ENCODE measurements at regions not wholly inside any gene's neighbourhood (a gene's known extent, or its start where the extent isn't known, plus 50 kb on each side); places are given as distances from the start of the nearest gene placed in this dataset.

DNA sequence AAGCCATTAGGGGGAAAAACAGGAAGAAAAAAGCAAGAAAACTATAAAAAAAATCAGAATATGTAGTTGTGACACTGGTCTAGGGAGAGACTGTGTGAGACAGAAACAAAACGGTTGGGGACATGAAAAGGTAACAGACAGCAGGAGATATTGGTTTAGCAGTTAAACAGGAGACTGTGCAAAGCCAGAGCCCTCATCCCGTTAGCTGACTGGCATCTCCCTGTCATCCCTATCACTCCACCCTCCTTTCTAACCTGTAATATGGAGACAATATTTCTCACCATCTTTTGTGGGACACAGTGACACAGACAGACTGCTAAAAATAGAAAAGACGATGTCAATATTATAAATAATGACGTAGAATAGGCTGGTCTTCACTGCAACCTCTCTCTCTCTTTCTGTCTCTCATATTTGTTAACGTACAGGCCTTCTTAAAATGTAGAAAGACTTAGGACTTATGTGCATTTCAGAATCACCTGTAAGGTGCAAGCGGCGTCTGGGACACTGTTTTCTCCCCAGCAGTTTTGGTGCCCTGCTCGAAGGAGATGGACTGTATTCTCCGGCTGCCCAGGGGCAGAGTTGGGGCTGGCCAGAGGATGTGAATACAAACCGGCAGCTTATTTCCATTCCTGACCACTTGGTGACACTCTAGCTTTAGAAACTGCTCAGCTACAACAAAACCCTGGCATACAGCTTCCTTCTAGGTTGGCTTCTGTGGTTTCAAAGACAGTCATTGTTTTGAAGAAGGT, 190.6 kb downstream of the MAT2B start:
- no peak for DNase-seq
- H3K27ac ChIP-seq = no peak overlapping the region
- TF ChIP-seq, protein P1, sequence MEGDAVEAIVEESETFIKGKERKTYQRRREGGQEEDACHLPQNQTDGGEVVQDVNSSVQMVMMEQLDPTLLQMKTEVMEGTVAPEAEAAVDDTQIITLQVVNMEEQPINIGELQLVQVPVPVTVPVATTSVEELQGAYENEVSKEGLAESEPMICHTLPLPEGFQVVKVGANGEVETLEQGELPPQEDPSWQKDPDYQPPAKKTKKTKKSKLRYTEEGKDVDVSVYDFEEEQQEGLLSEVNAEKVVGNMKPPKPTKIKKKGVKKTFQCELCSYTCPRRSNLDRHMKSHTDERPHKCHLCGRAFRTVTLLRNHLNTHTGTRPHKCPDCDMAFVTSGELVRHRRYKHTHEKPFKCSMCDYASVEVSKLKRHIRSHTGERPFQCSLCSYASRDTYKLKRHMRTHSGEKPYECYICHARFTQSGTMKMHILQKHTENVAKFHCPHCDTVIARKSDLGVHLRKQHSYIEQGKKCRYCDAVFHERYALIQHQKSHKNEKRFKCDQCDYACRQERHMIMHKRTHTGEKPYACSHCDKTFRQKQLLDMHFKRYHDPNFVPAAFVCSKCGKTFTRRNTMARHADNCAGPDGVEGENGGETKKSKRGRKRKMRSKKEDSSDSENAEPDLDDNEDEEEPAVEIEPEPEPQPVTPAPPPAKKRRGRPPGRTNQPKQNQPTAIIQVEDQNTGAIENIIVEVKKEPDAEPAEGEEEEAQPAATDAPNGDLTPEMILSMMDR (IDR thresholded peaks at IDR 0.05) = peak in 1 of 2 experiments; percentile 25

DNA sequence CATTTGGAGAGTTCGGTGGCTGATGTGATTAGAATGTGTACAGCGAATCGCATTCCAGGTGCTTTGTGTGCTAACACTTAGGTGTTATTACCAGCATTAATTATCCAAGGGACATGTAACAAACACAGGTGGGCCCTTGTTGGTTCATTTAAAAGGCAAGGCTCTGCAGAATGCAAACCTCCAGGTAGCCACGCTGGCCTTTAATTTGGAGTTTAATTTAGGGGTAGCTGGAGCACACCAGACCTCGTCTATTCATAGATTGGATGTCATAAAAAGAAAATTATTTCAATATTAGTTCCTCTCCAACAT, 191.1 kb downstream of the MAT2B start:
- intact Hi-C loops (cut with DNase I; ENCODE audit: low total_unique reads) = no loop called here

More for the DNA sequence above, 190.6 kb downstream of the MAT2B start:
- Histone ChIP-seq H3K27me3 (peaks cover 0 to 4% of the 10 kb centered on the region in 2 donors), H3K36me3 (no peaks in the 10 kb centered on the region), H3K9me3 (no peaks in the 10 kb centered on the region), H3K4me1 (no peaks in the 10 kb centered on the region), H3K4me3 (no peak overlapping the region)
- intact Hi-C loops (cut with DNase I; ENCODE audit: low total_unique reads) = no loop called here

DNA sequence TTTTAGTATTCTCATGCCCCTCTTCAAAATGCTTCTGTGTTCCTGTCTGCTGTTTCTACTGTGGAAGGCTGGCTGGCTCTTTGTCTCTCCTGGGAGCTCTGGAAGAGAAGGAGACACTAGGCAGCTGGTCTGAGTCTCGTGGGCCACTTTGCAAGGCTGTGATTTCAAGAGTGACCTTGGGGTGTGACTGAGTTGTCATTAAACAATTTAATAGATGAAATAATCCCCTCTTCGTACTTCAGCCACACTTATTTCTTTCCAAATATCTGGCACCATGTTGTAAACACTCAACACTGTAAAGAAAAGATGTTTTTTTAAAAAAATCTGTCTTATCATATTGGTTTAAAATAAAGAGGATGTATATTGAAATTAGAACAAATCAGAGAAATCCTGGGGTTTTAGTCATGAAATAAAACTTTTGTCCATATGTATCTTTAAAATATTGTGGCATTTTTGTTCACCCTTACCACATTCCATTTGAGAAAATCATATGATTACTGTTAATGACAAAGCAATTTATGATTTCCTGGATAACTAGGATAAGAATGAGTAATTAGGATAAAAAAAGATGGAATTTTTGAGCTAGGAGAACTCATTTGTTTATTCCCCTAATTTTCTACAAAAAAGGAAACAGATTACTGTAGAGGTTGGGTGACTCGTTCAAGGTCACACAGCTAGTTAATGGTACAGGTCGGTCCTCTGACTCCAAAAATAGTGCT, 200.8 kb downstream of the MAT2B start:
- no peaks in the 10 kb centered on the region for H3K4me1 ChIP-seq
- DNase-seq = no peak

More for the DNA sequence above, 191.1 kb downstream of the MAT2B start:
- Histone ChIP-seq H3K4me3 (no peak overlapping the region), H3K4me1 (no peaks in the 10 kb centered on the region), H3K27ac (no peak overlapping the region), H3K27me3 (peaks cover 0 to 4% of the 10 kb centered on the region in 2 donors), H3K36me3 (no peaks in the 10 kb centered on the region), H3K9me3 (no peaks in the 10 kb centered on the region)
- DNase-seq = no peak
- TF ChIP-seq, protein P1 (IDR thresholded peaks at IDR 0.05) = no peak

DNA sequence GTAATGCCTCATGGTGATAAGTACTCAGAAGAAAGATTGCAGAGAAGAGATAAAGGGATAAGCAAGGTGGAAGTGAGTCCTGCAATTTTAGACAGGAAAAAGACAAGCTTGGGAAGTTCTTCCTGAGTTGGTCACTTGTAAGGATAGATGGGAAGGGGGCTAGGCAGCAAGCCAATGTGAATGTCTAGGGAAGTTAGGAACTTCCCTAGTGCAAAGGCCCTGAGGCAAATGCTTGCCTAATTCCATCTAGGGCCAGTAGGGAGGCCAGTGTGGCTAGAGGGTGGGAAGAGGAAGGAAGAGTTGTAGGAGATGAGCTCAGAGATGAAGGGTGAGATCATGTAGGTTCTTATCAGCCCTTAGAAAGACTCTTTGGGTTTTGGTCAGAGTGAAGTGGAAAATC, 206.6 kb downstream of the MAT2B start:
- TF ChIP-seq, protein P1 (IDR thresholded peaks at IDR 0.05) = no peak
- intact Hi-C loops (cut with DNase I; ENCODE audit: low total_unique reads) = no loop called here
- no peak for DNase-seq

More for the DNA sequence above, 200.8 kb downstream of the MAT2B start:
- Histone ChIP-seq H3K4me3 (no peak overlapping the region), H3K36me3 (no peaks in the 10 kb centered on the region), H3K9me3 (no peaks in the 10 kb centered on the region), H3K27ac (no peak overlapping the region), H3K27me3 (no peaks in the 10 kb centered on the region)
- TF ChIP-seq, protein P1 (IDR thresholded peaks at IDR 0.05) = no peak
- intact Hi-C loops (cut with DNase I; ENCODE audit: low total_unique reads) = no loop called here

DNA sequence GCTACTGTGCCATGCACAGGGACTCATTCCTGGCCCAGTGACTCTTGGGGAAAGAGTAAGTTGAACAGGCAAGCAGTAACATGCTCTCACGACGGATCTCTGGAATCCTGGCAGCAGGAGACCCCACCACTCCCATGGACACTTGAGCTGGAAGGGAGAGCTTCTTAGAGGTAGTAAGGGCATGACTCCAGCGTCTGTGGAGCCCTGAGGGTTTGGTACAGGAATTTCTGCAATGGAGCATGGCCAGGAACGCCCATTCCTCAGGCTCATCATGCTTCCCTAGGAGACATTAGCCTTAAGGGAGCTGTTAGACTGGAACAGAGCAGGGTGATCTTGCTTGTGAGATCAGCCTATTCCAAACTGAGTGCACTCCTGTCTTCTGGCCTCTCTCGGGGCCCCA, 212.9 kb downstream of the MAT2B start:
- TF ChIP-seq, protein P1 (IDR thresholded peaks at IDR 0.05) = no peak
- intact Hi-C loops (cut with DNase I; ENCODE audit: low total_unique reads) = no loop called here

More for the DNA sequence above, 206.6 kb downstream of the MAT2B start:
- Histone ChIP-seq H3K27ac (no peak overlapping the region), H3K4me3 (no peak overlapping the region), H3K36me3 (no peaks in the 10 kb centered on the region), H3K4me1 (no peaks in the 10 kb centered on the region), H3K9me3 (no peaks in the 10 kb centered on the region), H3K27me3 (no peaks in the 10 kb centered on the region)

More for the DNA sequence above, 212.9 kb downstream of the MAT2B start:
- Histone ChIP-seq H3K27ac (no peak overlapping the region), H3K27me3 (no peaks in the 10 kb centered on the region), H3K36me3 (no peaks in the 10 kb centered on the region), H3K4me3 (no peak overlapping the region), H3K4me1 (no peaks in the 10 kb centered on the region), H3K9me3 (no peaks in the 10 kb centered on the region)
- no peak for DNase-seq

Measured in tibial artery (tissue), 4 donors.